Brain microvascular endothelial cell (primary cell): ENCODE measurements at regions not wholly inside any gene's neighbourhood (a gene's known extent, or its start where the extent isn't known, plus 50 kb on each side); places are given as distances from the start of the nearest gene placed in this dataset.

Experiments used
- DNase-seq: peaks from one replicate; pipeline ENCODE4 v3.0.0-alpha.2; 2020
- H3K27ac ChIP-seq: fragments of 250-450 bp; sonication (Bioruptor Pico); 2 replicates; pipeline ENCODE4 v1.5.1; 2020; ENCODE audit warnings: mild to moderate bottlenecking, moderate library complexity
- H3K27me3 ChIP-seq: fragments of 250-450 bp; sonication (Bioruptor Pico); replicated peaks from 2 replicates; pipeline ENCODE4 v1.5.1; 2020; ENCODE audit warnings: mild to moderate bottlenecking
- H3K36me3 ChIP-seq: fragments of 250-450 bp; sonication (Bioruptor Pico); replicated peaks from 2 replicates; pipeline ENCODE4 v1.5.1; 2020; ENCODE audit warnings: mild to moderate bottlenecking
- H3K4me3 ChIP-seq: 2 replicates; pipeline ENCODE4 v1.5.1; 2011; ENCODE audit warnings: low read depth, mild to moderate bottlenecking, control low read depth, low read length, moderate library complexity
- CTCF ChIP-seq: IDR thresholded peaks from 2 replicates; pipeline ENCODE4 v1.5.1; 2011; ENCODE audit warnings: low read depth, mild to moderate bottlenecking, moderate library complexity, low read length, control low read depth, inconsistent platforms; ENCODE audit errors: missing control alignments
- in situ Hi-C: cut with HindIII; loops from 2 replicates; pipeline ENCODE4 v1.10.0; 2017; ENCODE audit warnings: low sequenced_read_pairs, low pct_ligation_motif_present

GRCh38 chrX:45761920-45762319 lies 561.2 kb upstream of the DIPK2B start:
- Histone ChIP-seq H3K36me3 (peaks cover 21% of the 10 kb centered on the region), H3K27me3 (no peaks in the 10 kb centered on the region), H3K27ac (no peak overlapping the region), H3K4me3 (no peak overlapping the region)
- TF ChIP-seq CTCF, result no peak
- in situ Hi-C loops, result loop anchor here (25.0 kb wide), 1 partner anchor 250 kb away; no protein-coding TSS in a partner anchor
- no peak for DNase-seq

- Histone ChIP-seq H3K36me3 (peaks cover 24% of the 10 kb centered on the region), H3K27me3 (no peaks in the 10 kb centered on the region), H3K4me3 (peak overlapping the region; percentile 12), H3K27ac (no peak overlapping the region)
- in situ Hi-C loops, result loop anchor here (25.0 kb wide), 1 partner anchor 248 kb away; no protein-coding TSS in a partner anchor
- TF ChIP-seq CTCF, result no peak
- DNase-seq, result no peak
Measured at GRCh38 chrX:45760187-45760742, 559.6 kb upstream of the DIPK2B start.

- no peak for TF ChIP-seq CTCF
- Histone ChIP-seq H3K4me3 (no peak overlapping the region), H3K36me3 (peaks cover 31% of the 10 kb centered on the region), H3K27me3 (no peaks in the 10 kb centered on the region), H3K27ac (peak overlapping the region; percentile 45)
- in situ Hi-C loops, result loop anchor here (25.0 kb wide), 1 partner anchor 247 kb away; no protein-coding TSS in a partner anchor
- no peak for DNase-seq
Measured at GRCh38 chrX:45758738-45759397, 558.2 kb upstream of the DIPK2B start.

GRCh38 chrX:45758319-45758718 lies 557.6 kb upstream of the DIPK2B start:
- peak; percentile 81 for DNase-seq
- Histone ChIP-seq H3K4me3 (no peak overlapping the region), H3K27me3 (no peaks in the 10 kb centered on the region), H3K27ac (peak overlapping the region; percentile 45), H3K36me3 (peaks cover 36% of the 10 kb centered on the region)
- in situ Hi-C loops, result loop anchor here (25.0 kb wide), 1 partner anchor 246 kb away; no protein-coding TSS in a partner anchor
- TF ChIP-seq CTCF, result no peak

- in situ Hi-C loops, result loop anchor here (25.0 kb wide), 1 partner anchor 245 kb away; no protein-coding TSS in a partner anchor
- no peaks in the 10 kb centered on the region for H3K27me3 ChIP-seq
- peaks cover 41% of the 10 kb centered on the region for H3K36me3 ChIP-seq
- no peak overlapping the region for H3K4me3 ChIP-seq
- no peak overlapping the region for H3K27ac ChIP-seq
- no peak for DNase-seq
- TF ChIP-seq CTCF, result no peak
Measured at GRCh38 chrX:45757272-45757671, 556.6 kb upstream of the DIPK2B start.
